NCI-H1436 treated with DMSO at 0.1 percent for 48 hours (cell line): ENCODE measurements at regions not wholly inside any gene's neighbourhood (a gene's known extent, or its start where the extent isn't known, plus 50 kb on each side); places are given as distances from the start of the nearest gene placed in this dataset.

Experiments used
- DNase-seq: peaks from one replicate; lab custom pipeline; 2025; lab: John Stamatoyannopoulos, UW

DNA sequence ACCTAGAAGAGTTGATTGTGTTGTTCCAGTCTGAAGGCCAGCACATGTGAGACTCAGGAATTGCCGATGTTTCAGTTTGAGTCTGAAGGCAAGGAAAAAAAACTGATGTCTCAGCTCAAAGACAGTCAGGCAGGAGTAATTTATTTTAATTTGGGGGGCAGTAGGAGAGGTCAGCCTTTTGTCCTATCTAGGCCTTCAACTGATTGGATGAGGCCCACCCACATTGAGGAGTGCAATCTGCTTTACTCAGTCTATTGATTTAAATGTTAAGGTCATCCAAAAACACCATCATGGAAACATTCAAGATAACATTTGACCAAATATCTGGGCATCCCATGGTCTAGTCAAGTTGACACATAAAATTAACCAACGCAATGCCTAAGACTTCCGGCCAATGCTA lies 288.9 kb downstream of the CDK5RAP2 start:
- DNase-seq, result no peak

DNA sequence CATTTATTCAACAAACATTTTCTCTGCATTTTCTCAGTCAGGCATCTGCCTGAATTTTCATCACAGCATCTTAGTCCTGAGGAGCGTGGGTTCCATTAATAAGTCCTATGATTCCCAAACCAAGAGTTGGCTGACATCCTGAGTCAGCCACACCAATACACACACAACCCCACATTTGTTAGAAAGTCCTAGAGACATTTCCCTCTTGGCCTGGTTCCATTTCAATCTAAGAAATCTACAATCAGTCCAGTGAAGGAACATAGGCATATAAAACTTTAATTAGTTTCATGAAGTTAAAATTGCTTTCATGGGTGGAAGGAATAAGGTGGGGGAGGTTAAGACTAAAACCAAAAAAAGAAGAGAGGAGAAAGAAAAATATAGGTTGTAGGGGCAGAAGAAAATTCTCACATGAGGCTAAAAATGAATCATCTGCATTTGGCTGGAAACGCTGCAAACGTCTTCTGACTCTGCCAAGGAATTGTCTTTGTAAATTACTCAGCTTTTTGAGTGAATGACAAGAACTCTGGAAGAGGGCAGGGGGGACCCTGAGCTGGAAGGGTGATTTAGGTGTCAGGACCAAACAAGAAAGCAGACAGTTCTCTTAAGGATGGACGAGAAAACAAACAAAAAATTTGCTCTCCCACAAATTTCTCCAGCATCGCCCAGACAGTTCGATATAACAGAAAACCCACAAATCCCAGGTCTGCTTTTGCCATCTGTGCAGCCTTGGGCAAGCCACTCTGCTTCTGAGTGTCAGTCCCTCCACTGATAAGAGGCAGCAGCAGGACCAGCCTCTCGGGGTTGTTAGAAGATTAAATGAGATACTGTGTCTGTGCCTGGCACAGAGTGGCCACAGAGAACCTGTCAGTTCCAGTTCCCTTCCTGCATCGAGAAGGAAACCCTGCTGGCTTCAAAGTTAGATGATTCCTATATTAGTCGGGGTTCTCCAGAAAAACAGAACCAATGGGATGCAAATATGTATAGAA lies 289.7 kb downstream of the CDK5RAP2 start:
- DNase-seq, result no peak

DNA sequence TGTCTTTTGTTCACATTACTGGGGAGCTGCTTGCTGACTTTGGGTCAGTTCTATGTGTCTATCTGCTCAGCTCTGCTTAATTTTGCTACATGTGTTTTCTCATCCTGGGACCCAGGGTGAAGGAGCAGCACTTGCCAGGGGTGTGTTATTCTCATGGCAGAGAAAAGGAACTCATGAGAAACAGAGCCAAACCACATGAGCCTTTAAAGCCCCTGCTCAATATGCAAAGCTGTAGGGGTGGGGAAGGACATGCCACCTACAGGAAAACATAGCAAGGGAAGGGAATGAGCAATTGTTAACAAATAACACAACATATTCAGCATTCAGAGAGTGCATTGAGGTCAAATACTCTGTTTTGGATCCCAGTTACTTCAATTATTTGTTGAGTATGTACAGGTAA lies 290.9 kb downstream of the CDK5RAP2 start:
- DNase-seq, result no peak

DNA sequence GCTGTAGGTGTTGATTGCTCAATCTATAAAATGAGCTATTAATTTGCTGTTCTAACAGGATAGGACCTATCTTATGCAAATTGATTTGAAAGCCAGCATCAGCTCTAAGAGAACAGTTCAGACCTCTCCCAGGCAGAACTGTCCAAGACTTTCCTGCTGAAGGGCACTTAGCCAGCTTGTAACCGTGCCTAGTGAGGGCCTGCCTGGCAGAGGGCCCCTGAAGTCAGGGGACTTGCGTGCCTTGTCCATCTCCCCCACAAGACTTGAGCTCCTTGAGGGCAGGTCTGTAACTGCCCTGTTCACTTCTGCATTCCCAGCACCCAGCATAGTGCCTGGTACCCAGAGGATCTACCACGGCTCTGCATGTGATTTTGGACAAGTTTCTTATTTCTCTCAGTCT lies 293.4 kb downstream of the CDK5RAP2 start:
- no peak for DNase-seq

DNA sequence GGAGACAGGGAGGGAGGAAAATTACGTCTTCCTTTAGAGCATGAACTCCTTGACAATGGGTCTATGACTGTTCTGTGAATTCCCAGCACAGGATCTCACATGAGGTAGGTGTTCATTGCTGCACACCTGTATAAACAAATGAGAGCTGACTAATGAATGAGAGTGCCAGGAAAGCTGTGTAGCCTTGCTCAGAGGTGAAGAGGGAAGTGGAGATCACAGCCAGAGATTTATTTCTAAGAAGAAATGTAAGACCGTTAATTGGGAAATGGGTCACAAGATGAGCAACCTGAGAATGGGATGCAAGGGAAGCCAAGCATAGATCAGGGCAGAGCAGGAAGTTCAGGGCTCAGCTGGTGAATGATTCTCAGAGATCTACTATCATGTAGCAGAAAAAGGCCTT lies 295.1 kb downstream of the CDK5RAP2 start:
- DNase-seq, result no peak

DNA sequence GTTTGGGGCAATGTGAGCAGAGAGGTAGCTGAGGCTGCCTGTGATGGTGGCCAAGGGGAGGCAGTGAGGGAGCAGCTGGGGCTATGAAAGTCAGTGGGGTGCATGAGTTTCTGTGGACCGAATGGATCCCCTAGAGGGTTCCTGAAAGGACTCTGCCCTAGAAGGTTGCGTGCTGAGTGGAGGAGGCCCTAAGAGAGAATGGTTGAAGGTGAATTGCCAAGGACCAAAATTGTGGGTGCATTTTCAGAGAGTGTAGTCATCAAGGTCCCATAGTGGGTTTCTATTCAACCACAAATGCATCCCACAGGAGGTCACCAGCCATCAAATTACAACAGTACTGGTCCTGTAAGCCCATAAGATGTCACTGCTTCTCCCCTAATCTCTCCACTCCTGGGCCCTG lies 298.3 kb downstream of the CDK5RAP2 start:
- no peak for DNase-seq

DNA sequence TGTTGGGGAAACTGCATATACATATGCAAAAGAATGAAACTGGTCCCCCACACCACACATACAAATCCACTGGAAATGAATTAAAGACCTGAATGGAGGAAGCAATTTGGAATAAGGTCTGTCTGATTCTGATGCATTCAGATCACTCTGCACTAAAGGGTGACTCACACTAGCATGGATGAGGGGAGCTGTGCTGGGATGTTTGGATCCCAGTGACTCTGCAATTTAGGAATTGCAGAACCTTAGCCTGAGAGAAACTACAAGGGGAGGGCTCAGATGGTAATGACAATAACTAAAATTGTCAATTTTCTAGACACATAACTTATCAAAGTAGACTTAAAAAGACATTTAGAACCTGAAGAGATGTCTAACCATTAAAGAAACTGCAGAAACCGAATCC lies 312.0 kb downstream of the CDK5RAP2 start:
- DNase-seq, result no peak

DNA sequence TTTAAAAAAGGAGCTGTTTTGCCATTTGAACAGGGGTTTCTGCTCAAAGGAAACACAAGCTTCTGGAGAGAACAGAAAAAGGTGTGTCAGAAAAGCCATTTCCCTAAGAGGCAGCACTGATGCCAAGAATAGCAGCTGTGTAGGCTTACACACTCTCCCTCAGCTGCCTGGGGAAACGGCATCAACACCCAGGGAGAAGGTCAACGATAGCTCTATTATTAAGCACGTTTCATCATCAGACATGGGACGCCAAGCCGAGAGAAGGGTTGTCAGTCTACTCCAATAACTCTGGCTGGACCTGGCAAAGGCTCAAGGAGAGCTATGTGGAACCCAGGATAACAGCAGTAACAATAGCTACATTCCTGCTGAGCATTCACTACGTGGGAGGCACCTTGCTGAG lies 314.2 kb downstream of the CDK5RAP2 start:
- DNase-seq, result no peak

DNA sequence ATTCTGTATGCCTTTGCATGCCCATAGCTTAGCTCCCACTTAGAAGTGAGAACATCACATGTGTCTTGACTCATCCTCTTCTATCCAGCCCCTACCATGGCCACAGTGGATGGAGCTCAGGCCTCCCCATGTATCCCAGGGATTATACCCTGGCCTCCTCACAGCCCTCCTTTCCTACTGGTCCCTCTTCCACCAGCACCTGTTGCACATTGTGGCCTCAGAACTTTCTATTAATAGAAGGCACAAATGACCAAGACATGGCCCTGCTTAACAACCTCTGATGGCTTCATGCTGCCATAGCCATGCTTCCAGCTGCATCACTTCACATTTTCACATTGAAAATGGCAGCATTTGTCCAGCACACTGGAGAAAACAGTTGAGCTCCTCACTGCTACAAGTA lies 315.4 kb downstream of the CDK5RAP2 start:
- no peak for DNase-seq

DNA sequence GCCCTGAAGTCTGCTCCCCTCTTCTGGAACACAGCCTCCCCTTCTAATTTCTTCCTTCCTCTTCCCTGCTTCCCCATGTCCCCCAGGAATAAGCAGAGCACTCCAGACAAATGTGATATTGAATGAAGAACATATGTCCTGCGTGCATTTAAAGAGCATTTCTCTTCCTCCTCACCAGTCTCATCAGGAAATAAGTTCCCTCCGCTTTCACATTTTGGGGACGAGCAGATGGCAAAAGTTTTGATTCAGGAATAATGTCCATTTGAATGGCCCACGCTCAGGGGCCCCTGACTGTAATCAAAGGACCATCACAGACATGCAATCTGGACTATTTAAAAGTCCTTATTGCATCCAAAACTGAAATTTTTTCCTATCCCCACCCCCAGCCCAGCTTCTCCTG lies 316.1 kb downstream of the CDK5RAP2 start:
- DNase-seq, result no peak

DNA sequence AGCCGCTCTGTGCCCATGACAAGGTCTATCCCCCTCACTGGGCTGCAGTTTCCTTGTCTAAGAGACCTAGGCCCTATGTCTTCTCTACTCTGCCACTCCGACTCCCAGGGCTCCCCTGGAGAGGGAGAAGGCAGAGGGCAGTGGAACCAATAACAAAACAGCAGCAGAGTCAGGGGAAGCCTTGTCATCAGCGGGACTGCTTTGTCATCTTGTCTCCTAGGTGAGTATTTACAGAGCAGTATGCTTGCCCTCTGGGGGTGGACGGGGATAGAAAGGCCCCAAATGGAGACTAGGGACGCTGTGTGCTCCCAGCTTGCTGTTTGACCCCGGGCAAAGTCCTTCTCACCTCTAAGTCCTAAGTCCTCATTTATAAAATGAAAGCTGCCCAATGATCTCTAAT lies 318.5 kb downstream of the CDK5RAP2 start:
- no peak for DNase-seq

DNA sequence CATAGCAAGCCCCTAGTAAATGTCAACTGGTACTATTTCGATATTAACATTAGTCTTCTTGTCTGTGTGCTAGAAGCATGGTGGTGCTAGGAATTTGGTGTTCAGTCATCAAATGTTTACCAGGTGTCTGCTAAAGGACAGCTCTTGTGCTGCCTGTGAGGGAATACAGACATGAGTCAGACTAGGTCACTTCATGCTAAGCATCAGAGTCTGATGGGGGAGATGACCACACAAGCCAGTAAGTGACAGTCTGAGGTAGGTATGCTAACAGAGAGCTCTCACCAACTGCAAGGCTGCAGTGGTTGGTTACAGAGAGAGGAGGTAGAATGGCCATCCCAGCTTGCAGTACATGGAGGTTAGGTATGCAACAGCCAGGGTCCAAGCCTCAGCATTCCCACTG lies 320.9 kb downstream of the CDK5RAP2 start:
- DNase-seq, result no peak

DNA sequence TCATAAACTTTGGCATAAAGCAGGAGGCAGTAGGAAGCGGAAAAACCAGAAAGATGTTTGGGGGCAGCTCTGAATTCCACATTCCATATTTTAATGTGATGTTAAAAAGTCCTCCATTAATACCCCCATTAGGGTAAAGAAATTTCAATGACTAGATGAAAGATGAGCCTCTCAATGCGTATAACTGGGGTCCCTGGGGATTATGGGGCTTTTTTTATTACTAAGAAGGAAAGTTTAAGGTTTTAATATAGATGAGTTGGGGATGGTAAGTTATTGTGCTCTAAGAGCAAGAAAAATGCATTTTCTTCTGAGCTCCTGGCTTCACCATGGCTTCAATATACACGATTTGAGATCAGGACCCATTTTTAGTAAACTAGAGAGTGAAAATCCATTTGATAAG lies 321.9 kb downstream of the CDK5RAP2 start:
- DNase-seq, result no peak

DNA sequence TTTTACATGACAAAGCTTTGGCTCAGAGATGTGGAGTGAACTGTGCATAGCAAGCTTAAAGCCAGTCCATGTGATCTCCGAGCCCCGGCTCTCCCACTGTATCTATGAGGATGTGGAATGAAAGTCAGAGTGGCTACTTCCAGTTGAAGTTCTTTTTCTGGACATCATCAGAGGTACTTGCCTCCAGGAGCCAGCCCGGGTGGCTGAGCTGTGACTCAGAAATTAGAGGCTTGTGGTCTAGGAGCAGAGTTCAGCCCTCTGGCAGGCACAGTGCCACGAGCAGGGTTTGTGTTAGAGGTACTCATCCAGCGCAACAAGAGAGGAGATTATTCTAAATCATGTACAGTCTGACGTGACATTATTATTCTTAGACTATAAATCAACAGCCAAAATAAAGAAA lies 322.5 kb downstream of the CDK5RAP2 start:
- peak; percentile 52 for DNase-seq

DNA sequence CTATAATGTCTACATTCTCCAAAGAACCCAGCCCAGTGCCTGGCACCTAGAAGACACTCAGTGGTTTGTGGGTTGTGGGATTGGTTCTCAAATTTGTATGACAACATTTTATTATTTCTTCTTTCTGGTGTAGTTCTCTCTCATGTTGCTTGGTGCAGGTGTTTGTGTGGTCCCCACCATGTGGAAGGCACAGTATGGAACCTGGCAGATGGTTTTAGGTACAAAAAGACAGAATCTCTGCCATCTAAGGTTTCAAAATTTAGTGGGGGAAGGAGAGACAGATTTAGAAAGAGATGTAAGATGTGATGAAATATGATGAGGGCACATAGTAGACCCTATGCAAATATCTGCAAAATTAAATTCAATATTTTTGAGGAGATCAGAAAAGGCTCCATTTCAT lies 323.8 kb downstream of the CDK5RAP2 start:
- no peak for DNase-seq

DNA sequence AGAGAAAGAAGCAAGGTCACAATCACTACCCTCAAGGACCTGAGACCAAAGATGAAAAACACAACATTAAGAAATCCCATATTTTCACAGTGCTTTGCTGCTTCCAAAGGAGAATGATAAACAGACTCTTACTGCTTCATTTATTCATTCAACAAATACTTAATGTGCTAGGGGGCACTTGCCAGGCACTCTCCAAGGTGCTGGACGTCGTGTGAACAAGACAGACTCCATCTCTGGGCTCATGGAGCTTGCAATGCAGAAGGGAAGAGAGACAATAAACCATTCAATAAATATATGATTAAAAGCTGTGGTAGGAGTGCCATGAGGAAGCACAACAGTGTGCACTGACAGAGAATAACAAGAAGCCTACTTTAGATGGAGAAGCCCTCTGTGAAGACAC lies 327.7 kb downstream of the CDK5RAP2 start:
- no peak for DNase-seq

DNA sequence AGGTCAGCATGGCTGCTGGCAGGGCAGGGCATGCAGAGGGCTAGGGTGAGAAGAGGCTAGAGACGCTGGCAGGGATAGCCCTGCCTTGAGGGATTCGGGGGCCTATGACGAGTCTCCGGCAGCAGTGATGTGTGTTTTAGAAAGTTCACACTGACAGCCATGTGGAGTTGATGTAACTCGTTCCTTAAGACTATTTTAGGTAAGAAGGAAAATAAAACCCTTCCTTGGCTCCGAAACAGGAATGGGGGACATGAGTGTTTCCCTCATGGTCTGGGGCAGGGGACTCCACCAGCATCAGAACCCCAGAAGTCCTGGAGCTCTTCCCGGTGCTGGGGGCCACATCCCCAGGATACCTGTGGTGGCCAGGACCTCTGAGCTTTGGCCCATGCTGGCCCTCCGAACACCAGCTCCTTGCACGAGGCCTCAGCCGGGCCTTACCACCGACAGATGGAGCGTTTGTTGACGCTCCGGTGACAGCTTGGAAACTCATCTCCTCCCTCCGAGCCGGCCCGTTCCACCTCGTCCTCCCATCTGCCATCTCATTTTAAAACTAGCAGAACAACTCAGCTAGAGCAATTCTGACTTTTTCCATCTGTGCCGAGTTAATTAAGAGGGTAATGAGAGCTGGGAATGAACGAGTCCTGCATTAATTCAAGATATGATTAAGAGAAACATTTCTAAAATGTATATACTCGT lies 337.7 kb downstream of the CDK5RAP2 start:
- DNase-seq, result no peak

DNA sequence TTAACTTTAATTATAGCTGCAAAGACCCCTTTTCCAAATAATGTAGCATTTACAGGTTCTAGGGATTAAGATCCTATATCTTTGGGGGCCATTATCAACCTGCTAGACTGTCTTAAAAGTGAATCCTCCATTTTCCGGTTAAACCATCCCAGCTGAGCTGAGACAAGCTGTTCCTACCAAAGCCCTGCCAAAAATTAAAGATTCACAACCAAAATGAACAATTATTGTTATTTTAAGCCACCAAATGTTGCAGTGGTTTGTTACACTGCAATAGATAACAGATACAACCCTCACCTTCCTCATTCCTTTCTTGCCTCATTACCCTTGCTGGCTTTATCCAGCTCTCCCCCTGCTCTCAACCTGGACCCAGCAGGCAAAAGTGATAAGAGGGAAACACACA lies 343.4 kb downstream of the CDK5RAP2 start:
- DNase-seq, result no peak

DNA sequence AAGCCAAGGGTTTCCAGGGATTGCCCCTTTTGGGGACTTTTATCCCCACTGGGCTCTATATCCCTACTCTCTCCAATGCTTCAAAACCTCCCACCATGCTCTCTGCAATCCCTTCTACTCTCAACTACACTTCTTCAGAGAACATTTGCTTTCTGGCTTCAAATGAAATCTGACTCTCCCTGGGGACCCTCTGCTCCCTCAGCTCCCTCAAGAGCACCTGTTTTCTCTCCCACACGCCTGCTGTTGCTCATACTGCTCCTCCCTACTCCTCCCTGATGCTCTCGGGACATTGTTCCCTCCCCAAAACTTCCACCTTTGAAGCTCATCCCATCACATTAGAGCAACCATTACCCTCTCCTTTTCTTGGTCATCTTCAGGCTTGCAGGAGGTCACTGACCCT lies 344.9 kb downstream of the CDK5RAP2 start:
- DNase-seq, result peak; percentile 85

DNA sequence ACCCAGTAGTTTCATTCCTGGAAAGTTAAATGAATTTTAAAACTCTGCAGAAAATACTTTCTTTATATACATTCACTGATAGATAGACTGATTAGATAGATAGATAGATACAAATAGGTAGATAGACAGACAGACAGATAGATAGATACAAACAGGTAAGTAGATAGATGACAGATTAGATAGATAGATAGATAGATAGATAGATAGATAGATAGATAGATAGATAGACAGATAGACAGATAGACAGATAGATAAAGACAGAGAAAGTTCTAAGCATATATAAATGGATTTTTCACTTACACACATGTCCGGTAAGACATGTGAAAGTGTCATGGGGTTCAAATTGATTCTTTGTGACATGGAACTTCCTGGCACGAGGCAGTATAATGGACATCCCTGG lies 349.7 kb downstream of the CDK5RAP2 start:
- no peak for DNase-seq

DNA sequence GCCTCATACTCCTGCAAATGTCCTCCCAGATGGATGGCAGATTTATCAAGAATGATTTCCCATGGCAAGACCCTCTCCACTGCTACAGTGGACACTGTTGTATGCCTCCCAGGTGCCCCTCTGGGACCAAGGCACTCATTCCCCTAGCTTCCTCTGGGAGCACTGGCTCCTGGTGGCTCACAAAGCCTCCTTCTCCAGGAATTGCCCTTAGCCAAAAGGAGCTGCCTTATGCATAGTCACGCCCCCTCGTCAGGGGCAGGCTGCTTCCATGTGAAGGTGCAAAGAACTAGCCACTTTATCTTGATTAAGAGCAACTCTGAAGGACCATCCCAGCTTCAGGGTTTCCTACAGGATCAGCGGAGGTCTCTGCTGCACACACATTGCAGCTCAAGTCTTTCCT lies 358.1 kb downstream of the CDK5RAP2 start:
- DNase-seq, result no peak

DNA sequence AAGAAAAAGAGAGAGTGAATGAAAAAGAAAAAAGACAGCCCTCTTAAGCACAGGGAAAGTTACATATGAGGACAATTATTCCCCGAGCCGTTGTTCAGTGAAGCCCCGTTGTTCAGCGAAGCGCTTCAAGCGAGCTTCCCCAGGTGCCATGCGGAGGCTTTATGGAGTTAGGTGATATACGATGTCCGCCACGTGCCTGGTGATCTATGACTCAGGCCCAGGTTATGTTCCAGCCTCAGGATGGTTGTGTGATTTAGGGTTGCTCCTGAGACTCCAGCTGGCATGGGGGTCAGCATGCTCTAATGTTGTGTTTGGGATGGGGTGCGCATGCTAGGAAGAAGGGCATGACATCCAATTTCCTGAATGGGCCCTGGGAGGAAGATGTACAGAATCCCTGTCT lies 365.6 kb downstream of the CDK5RAP2 start:
- no peak for DNase-seq

DNA sequence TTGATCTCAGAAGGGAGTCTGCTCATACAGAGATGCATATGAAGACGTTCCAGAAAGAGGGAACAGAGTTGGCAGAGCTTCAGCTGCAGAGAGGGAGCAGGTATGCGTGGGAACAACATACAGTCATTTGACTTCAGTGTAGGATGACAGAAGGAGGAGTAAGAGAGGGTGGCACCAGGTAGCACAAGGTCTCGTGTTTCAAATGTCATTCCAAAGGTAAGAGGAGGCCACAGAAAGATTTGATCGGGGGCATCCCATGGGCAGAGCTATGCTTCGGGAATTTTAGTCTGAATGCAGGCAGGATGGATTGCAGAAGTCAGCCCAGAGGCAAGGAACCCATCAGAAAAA lies 367.1 kb downstream of the CDK5RAP2 start:
- DNase-seq, result no peak
